NK-92 treated with Interleukin-12 subunit alpha and Interleukin-12 subunit beta, amount 100 ng/mL, for 24 hours (cell line): ENCODE measurements at regions not wholly inside any gene's neighbourhood (a gene's known extent, or its start where the extent isn't known, plus 50 kb on each side); places are given as distances from the start of the nearest gene placed in this dataset.
A peak's percentile ranks its signal among the peaks of the same experiment; 100 is the strongest.

Source experiments
- DNase-seq: peaks from one replicate; lab custom pipeline; 2025; lab: John Stamatoyannopoulos, UW

- DNase-seq, result no peak
Measured at GRCh38 chr20:11354846-11355245, 562.8 kb upstream of the BTBD3 start.

- DNase-seq, result no peak
Measured at GRCh38 chr20:11355345-11355744, 562.3 kb upstream of the BTBD3 start.

- DNase-seq, result no peak
Measured at GRCh38 chr20:11356061-11356460, 561.6 kb upstream of the BTBD3 start.

- DNase-seq, result no peak
Measured at GRCh38 chr20:11362450-11362849, 555.2 kb upstream of the BTBD3 start.

GRCh38 chr20:11364736-11365135, 553.0 kb upstream of the BTBD3 start:
- DNase-seq, result no peak

- DNase-seq, result no peak
Measured at GRCh38 chr20:11366660-11367059, 551.0 kb upstream of the BTBD3 start.

GRCh38 chr20:11368499-11368898, 549.2 kb upstream of the BTBD3 start:
- DNase-seq, result no peak

- no peak for DNase-seq
Measured at GRCh38 chr20:11368965-11369711, 548.6 kb upstream of the BTBD3 start.

GRCh38 chr20:11371831-11372230, 545.9 kb upstream of the BTBD3 start:
- no peak for DNase-seq

- DNase-seq, result no peak
Measured at GRCh38 chr20:11372876-11373790, 544.6 kb upstream of the BTBD3 start.

GRCh38 chr20:11375335-11375734, 542.4 kb upstream of the BTBD3 start:
- no peak for DNase-seq

- DNase-seq, result no peak
Measured at GRCh38 chr20:11375966-11376365, 541.7 kb upstream of the BTBD3 start.

- DNase-seq, result no peak
Measured at GRCh38 chr20:11376420-11376819, 541.3 kb upstream of the BTBD3 start.

- DNase-seq, result no peak
Measured at GRCh38 chr20:11376998-11377397, 540.7 kb upstream of the BTBD3 start.

GRCh38 chr20:11377761-11378160, 539.9 kb upstream of the BTBD3 start:
- DNase-seq, result no peak

- DNase-seq, result no peak
Measured at GRCh38 chr20:11378252-11378651, 539.4 kb upstream of the BTBD3 start.

GRCh38 chr20:11379257-11380011, 538.3 kb upstream of the BTBD3 start:
- peak; percentile 49 for DNase-seq

- no peak for DNase-seq
Measured at GRCh38 chr20:11380283-11380682, 537.4 kb upstream of the BTBD3 start.

- no peak for DNase-seq
Measured at GRCh38 chr20:11387189-11387754, 530.4 kb upstream of the BTBD3 start.

GRCh38 chr20:11389186-11389585, 528.5 kb upstream of the BTBD3 start:
- DNase-seq, result no peak

- DNase-seq, result no peak
Measured at GRCh38 chr20:11391591-11391990, 526.1 kb upstream of the BTBD3 start.
